A549 (cell line): ENCODE measurements at regions not wholly inside any gene's neighbourhood (a gene's known extent, or its start where the extent isn't known, plus 50 kb on each side); places are given as distances from the start of the nearest gene placed in this dataset.

Experiments used
- BCL3 ChIP-seq: fragments of >200 bp; sonication (Bioruptor Twin); formaldehyde crosslinking; IDR thresholded peaks from 3 replicates; pipeline ENCODE4 v1.6.1; 2016
- CTCF ChIP-seq: fragments of >200 bp; sonication (Bioruptor Twin); formaldehyde crosslinking; IDR thresholded peaks from 3 replicates; pipeline ENCODE4 v1.5.1; 2016
- EP300 ChIP-seq, 2 experiments: fragments of >200 bp; sonication (Bioruptor Twin); formaldehyde crosslinking; IDR thresholded peaks; 2 replicates in 1 of 2; 3 replicates in 1 of 2; pipeline ENCODE4 v1.6.1; 2016 to 2017
- ESRRA ChIP-seq: fragments of 150-350 bp; IDR thresholded peaks from 2 replicates; pipeline ENCODE4 v1.6.1; 2014; ENCODE audit warnings: mild to moderate bottlenecking, low read length, borderline replicate concordance
- FOXS1 ChIP-seq: fragments of 250-450 bp; sonication (Bioruptor Pico); IDR thresholded peaks from 2 replicates; pipeline ENCODE4 v1.5.0; 2020; ENCODE audit warnings: mild to moderate bottlenecking, moderate library complexity
- HDAC2 ChIP-seq: fragments of 200-600 bp; sonication (generic); IDR thresholded peaks from 2 replicates; pipeline ENCODE4 v1.6.1; 2016
- JUN ChIP-seq, 2 experiments: fragments of >200 bp; sonication (Bioruptor Twin); formaldehyde crosslinking; IDR thresholded peaks; 2 replicates in 1 of 2; 3 replicates in 1 of 2; pipeline ENCODE4 v1.6.1; 2016 to 2017
- MAFK ChIP-seq: fragments of 450-650 bp; IDR thresholded peaks from 2 replicates; pipeline ENCODE4 v1.6.1; 2014; ENCODE audit not compliant: partially characterized antibody
- POLR2A ChIP-seq: IDR thresholded peaks from 2 replicates; pipeline ENCODE4 v1.6.1; 2012; ENCODE audit warnings: mild to moderate bottlenecking, low read length
- POLR2AphosphoS2 ChIP-seq: conservative IDR thresholded peaks from 2 replicates; pipeline ENCODE4 v1.6.1; 2012; ENCODE audit warnings: low read length, improper control_type of control experiment, inconsistent platforms
- RFX5 ChIP-seq: fragments of 450-650 bp; IDR thresholded peaks from 2 replicates; pipeline ENCODE4 v1.7.1; 2014; ENCODE audit warnings: antibody characterized with exemption, mild to moderate bottlenecking, moderate library complexity
- SMC3 ChIP-seq: fragments of >200 bp; sonication (Bioruptor Twin); formaldehyde crosslinking; IDR thresholded peaks from 3 replicates; pipeline ENCODE4 v1.6.1; 2018; ENCODE audit warnings: inconsistent platforms
- USF2 ChIP-seq: fragments of 450-650 bp; IDR thresholded peaks from 2 replicates; pipeline ENCODE4 v1.6.1; 2014; ENCODE audit warnings: antibody characterized with exemption
- TF ChIP-seq, protein P1 (sequence below): IDR thresholded peaks from 2 replicates; pipeline ENCODE4 v1.6.1; 2012

- TF ChIP-seq CTCF: no peak
- TF ChIP-seq JUN (IDR thresholded peaks at IDR 0.05): no peak
- no peak for TF ChIP-seq ESRRA
- TF ChIP-seq FOXS1 (CRISPR knock-in tag): no peak
- TF ChIP-seq EP300 (IDR thresholded peaks at IDR 0.05): no peak; a peak in 1 of 5 replicates
- TF ChIP-seq POLR2AphosphoS2: no peak
- no peak for TF ChIP-seq POLR2A
- TF ChIP-seq BCL3: no peak
- TF ChIP-seq HDAC2: no peak
- TF ChIP-seq SMC3: no peak
- no peak for TF ChIP-seq USF2
- no peak for TF ChIP-seq MAFK
- TF ChIP-seq, protein P1, sequence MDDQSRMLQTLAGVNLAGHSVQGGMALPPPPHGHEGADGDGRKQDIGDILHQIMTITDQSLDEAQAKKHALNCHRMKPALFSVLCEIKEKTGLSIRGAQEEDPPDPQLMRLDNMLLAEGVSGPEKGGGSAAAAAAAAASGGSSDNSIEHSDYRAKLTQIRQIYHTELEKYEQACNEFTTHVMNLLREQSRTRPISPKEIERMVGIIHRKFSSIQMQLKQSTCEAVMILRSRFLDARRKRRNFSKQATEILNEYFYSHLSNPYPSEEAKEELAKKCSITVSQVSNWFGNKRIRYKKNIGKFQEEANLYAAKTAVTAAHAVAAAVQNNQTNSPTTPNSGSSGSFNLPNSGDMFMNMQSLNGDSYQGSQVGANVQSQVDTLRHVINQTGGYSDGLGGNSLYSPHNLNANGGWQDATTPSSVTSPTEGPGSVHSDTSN: no peak
- TF ChIP-seq RFX5: no peak
Observed at GRCh38 chr13:64551755-64552154, 2678.4 kb downstream of the PCDH9 start.
